Endothelial cell of umbilical vein (primary cell): ENCODE measurements at regions not wholly inside any gene's neighbourhood (a gene's known extent, or its start where the extent isn't known, plus 50 kb on each side); places are given as distances from the start of the nearest gene placed in this dataset.

Source experiments
- CTCF ChIP-seq, 2 donors: IDR thresholded peaks; 1 replicate in 1 of 2; 2 replicates in 1 of 2; pipeline ENCODE4 v1.5.1; 2011; ENCODE audit warnings: low read length in 2 of 2, mild to moderate bottlenecking in 2 of 2, moderate library complexity in 2 of 2, control low read depth in 1 of 2, inconsistent platforms in 1 of 2, low read depth in 1 of 2; ENCODE audit not compliant: insufficient read depth in 1 of 2; ENCODE audit errors: extremely low read depth in 1 of 2
- EZH2 ChIP-seq: IDR thresholded peaks from 2 replicates; pipeline ENCODE4 v1.6.1; 2012; ENCODE audit warnings: borderline replicate concordance, low read depth, mild to moderate bottlenecking, moderate library complexity, low read length, inconsistent platforms; ENCODE audit not compliant: severe bottlenecking
- FOS ChIP-seq: IDR thresholded peaks from 2 replicates; pipeline ENCODE4 v1.6.1; 2011; ENCODE audit warnings: mild to moderate bottlenecking, low read length, moderate library complexity, borderline replicate concordance; ENCODE audit not compliant: insufficient read depth
- GATA2 ChIP-seq: IDR thresholded peaks from 2 replicates; pipeline ENCODE4 v1.7.0; 2011; ENCODE audit warnings: low read depth, mild to moderate bottlenecking, moderate library complexity, mixed read lengths, low read length; ENCODE audit not compliant: insufficient read length, insufficient read depth
- JUN ChIP-seq: IDR thresholded peaks from 2 replicates; pipeline ENCODE4 v1.6.1; 2011; ENCODE audit warnings: borderline replicate concordance, low read depth; ENCODE audit not compliant: insufficient read length, insufficient read depth
- MAX ChIP-seq: IDR thresholded peaks from 2 replicates; pipeline ENCODE4 v1.6.1; 2011; ENCODE audit not compliant: insufficient read depth, insufficient read length
- MYC ChIP-seq: IDR thresholded peaks from one replicate; pipeline ENCODE4 v1.6.1; 2011; ENCODE audit warnings: mild to moderate bottlenecking, low read depth, low read length
- POLR2A ChIP-seq: IDR thresholded peaks from 2 replicates; pipeline ENCODE4 v1.6.1; 2012; ENCODE audit warnings: low read depth, mild to moderate bottlenecking, control low read depth, low read length
- POLR2AphosphoS5 ChIP-seq: IDR thresholded peaks from 2 replicates; pipeline ENCODE4 v1.6.1; 2012; ENCODE audit warnings: low read depth, mild to moderate bottlenecking, control low read depth, low read length, moderate library complexity; ENCODE audit not compliant: insufficient read depth

- TF ChIP-seq POLR2A = no peak
- TF ChIP-seq CTCF (IDR thresholded peaks at IDR 0.05; ENCODE audit: extremely low read depth in 1 of 2, insufficient read depth in 1 of 2, low read depth in 1 of 2, low read length in 2 of 2) = no peak
- TF ChIP-seq EZH2 = no peak
- no peak for TF ChIP-seq POLR2AphosphoS5
- no peak for TF ChIP-seq JUN
- TF ChIP-seq FOS = no peak
- TF ChIP-seq MYC = no peak
- TF ChIP-seq MAX = no peak
- no peak for TF ChIP-seq GATA2
These were observed 203.3 kb downstream of the CLCN4 start for GRCh38 chrX:10360116-10360515.
